ENCODE measurements at regions not wholly inside any gene's neighbourhood (a gene's known extent, or its start where the extent isn't known, plus 50 kb on each side); places are given as distances from the start of the nearest gene placed in this dataset.
"Not testable (repeated sequence)": the region's sequence is repeated elsewhere in the genome, so short reads cannot be mapped to it uniquely, and the experiment has no call there.

GRCh38 chr19:14283813-14284520 is 78.0 kb upstream of the ADGRL1 start:
- not testable (repeated sequence) for DNase-seq (ENCODE audit: low spot score)

- DNase-seq (ENCODE audit: low spot score), result not testable (repeated sequence)
Observed at GRCh38 chr19:14279270-14279669, 73.3 kb upstream of the ADGRL1 start.

DNA sequence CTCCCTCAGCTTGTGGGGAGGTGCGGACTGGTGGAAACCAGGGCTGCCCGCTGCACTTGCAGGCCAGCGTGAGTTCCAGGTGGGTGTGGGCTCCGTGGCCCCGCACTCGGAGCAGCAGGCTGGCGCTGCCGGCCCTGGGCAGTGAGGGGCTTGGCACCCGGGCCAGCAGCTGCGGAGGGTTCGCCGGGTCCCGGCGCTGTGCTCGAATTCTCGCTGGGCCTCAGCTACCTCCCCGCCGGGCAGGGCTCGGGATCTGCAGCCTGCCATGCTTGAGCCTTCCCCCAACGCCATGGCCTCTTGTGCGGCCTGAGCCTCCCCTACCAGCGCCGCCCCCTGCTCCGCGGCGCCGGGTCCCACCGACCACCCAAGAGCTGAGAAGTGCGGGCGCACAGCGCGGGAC is 71.6 kb upstream of the ADGRL1 start:
- no peak for DNase-seq (ENCODE audit: low spot score)

DNA sequence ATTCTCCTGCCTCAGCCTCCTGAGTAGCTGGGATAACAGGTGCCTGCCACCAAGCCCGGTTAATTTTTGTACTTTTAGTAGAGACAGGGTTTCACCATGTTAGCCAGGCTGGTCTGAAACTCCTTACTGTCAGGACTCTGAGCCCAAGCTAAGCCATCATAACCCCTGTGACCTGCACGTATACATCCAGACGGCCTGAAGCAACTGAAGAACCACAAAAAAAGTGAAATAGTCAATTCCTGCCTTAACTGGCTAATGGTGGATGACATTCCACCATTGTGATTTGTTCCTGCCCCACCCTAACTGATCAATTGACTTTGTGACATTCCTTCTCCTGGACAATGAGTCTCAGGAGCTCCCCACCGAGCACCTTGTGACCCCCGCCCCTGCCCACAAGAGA is 69.9 kb upstream of the ADGRL1 start:
- DNase-seq (ENCODE audit: low spot score), result not testable (repeated sequence)

- no peak for DNase-seq (ENCODE audit: low spot score)
Observed at GRCh38 chr19:14272623-14273022, 66.7 kb upstream of the ADGRL1 start.

GRCh38 chr19:14271840-14272239 is 65.9 kb upstream of the ADGRL1 start:
- DNase-seq (ENCODE audit: low spot score), result no peak

DNA sequence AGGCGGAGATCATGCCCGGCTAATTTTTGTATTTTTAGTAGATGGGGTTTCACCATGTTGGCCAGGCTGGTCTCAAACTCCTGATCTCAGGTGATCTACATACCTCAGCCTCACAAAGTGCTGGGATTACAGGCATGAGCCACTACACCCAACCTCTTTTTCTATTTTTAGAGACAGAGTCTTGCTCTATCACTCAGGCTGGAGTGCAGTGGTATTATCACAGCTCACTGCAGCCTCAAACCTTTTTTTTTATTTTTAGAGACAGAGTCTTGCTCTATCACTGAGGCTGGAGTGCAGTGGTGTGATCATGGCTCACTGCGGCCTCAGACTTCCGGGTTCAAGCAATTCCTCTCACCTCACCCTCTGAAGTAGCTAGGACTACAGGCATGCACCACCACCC is 64.6 kb upstream of the ADGRL1 start:
- not testable (repeated sequence) for DNase-seq (ENCODE audit: low spot score)

- no peak for DNase-seq (ENCODE audit: low spot score)
Observed at GRCh38 chr19:14267224-14267741, 61.3 kb upstream of the ADGRL1 start.

GRCh38 chr19:14266208-14266607 is 60.2 kb upstream of the ADGRL1 start:
- not testable (repeated sequence) for DNase-seq (ENCODE audit: low spot score)

DNA sequence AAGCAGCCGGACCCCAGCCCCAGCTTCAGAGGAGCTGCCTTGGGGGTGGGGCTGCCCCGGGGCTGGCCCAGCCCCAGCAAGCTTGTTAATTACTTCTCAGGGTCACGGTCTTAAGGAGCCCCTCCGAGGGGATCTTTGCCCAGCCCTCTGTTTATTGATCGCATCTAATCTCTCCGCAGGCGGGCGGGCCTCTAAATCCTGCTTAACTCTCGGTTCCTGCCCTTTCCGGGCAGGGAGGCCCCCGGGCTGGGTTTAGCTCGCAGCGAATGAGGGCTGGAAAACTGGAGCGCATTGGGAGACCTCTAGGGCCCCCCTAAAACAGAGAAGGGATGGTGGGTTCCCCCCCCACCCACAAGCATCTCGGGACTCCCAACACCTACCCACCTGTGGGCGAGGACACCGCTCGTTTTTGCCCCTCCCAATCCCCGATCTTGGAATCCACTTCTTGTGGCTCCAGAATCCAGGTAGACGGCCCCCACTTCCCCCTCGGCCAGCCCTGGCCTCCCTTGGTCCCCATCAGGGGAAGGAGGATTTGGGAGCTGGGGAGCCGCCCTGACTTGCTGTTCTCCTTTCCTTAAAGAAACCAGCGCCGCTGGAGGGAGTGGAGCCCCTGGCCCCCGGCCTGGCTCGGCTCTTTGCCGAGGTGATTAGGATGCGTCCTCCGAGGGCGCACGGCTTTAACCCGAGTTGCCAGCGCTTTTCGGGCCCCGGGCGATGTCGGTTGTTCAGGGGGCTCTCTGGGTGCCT is 59.5 kb upstream of the ADGRL1 start:
- DNase-seq (ENCODE audit: low spot score), result no peak

DNA sequence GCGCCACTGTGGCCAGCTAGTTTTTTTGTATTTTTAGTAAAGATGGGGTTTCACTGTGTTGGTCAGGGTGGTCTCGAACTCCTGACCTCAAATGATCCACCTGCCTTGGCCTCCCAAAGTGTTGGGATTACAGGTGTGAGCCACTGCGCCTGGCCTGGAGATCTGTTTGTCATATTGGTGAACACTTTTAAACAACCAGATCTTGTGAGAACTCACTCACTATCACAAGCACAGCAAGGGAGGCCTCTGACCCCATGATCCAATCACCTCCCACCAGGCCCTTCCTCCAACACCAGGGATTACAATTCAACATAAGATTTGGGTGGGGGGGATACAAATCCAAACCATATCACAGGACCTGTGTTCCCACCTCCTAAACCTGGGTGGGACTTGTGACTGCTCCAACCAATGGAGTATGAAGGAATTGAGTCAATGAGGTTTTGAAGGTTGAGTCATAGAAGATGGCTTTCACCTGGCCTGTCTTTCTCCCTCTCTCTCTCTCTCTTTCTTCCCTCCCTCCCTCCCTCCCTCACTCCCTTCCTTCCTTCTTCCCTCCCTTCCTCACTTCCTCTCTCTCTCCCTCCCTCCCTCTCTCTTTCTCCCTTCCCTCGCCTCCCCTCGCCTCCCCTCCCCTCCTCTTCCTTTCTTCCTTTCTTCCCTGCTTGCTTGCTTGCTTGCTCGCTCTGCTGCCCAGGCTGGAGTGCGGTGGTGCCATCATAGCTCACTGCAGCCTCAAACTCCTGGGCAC is 50.1 kb upstream of the ADGRL1 start:
- not testable (repeated sequence) for DNase-seq (ENCODE audit: low spot score)
